DND-41 (cell line): ENCODE measurements at regions not wholly inside any gene's neighbourhood (a gene's known extent, or its start where the extent isn't known, plus 50 kb on each side); places are given as distances from the start of the nearest gene placed in this dataset.
A peak's percentile ranks its signal among the peaks of the same experiment; 100 is the strongest.
"Not testable (repeated sequence)": the region's sequence is repeated elsewhere in the genome, so short reads cannot be mapped to it uniquely, and the experiment has no call there.

Source experiments
- ATAC-seq: fragments of 200-7000 bp; cut with Tn5 transposase; 3 replicates; pipeline ENCODE4 v1.9.1; 2021; ENCODE audit warnings: low read depth; ENCODE audit not compliant: insufficient read depth
- DNase-seq: peaks from one replicate; pipeline ENCODE4 v3.0.0-alpha.2; 2020
- H2AFZ ChIP-seq: 2 replicates; pipeline ENCODE4 v1.6.0; 2012; ENCODE audit warnings: low read depth, low read length
- H3K27ac ChIP-seq: 2 replicates; pipeline ENCODE4 v1.5.1; 2012; ENCODE audit warnings: low read length, inconsistent platforms
- H3K27me3 ChIP-seq: fragments of 200-600 bp; sonication (generic); 2 replicates; pipeline ENCODE4 v1.6.0; 2012; ENCODE audit warnings: low read length, mild to moderate bottlenecking, inconsistent platforms; ENCODE audit not compliant: insufficient read depth, poor library complexity
- H3K36me3 ChIP-seq: 2 replicates; pipeline ENCODE4 v1.5.1; 2012; ENCODE audit warnings: low read length, inconsistent platforms; ENCODE audit not compliant: insufficient read depth
- H3K4me1 ChIP-seq: 2 replicates; pipeline ENCODE4 v1.5.1; 2012; ENCODE audit warnings: mild to moderate bottlenecking, low read length; ENCODE audit not compliant: insufficient read depth
- H3K4me2 ChIP-seq: 2 replicates; pipeline ENCODE4 v1.6.0; 2012; ENCODE audit warnings: mild to moderate bottlenecking, moderate library complexity, low read length, inconsistent platforms; ENCODE audit not compliant: insufficient read depth
- H3K4me3 ChIP-seq, 2 experiments: fragments of 200-600 bp in 1 of 2; shearing (Covaris generic) in 1 of 2; 2 replicates each; pipeline ENCODE4 v1.5.1; 2012 to 2016; ENCODE audit warnings: inconsistent platforms in 2 of 2, low read length in 2 of 2, mild to moderate bottlenecking in 2 of 2, low read depth in 1 of 2, moderate library complexity in 1 of 2
- H3K79me2 ChIP-seq: 2 replicates; pipeline ENCODE4 v1.6.0; 2012; ENCODE audit warnings: low read length, inconsistent platforms; ENCODE audit not compliant: insufficient read depth
- H3K9ac ChIP-seq: 2 replicates; pipeline ENCODE4 v1.6.0; 2012; ENCODE audit warnings: low read depth, mild to moderate bottlenecking, inconsistent platforms, low read length, moderate library complexity
- H3K9me3 ChIP-seq: 2 replicates; pipeline ENCODE4 v1.5.1; 2012; ENCODE audit warnings: low read length, moderate library complexity, mild to moderate bottlenecking, inconsistent platforms; ENCODE audit not compliant: insufficient read depth, severe bottlenecking
- H4K20me1 ChIP-seq: 2 replicates; pipeline ENCODE4 v1.6.0; 2012; ENCODE audit warnings: low read length; ENCODE audit not compliant: insufficient read depth
- CTCF ChIP-seq: IDR thresholded peaks from 2 replicates; pipeline ENCODE4 v1.5.1; 2012; ENCODE audit warnings: borderline replicate concordance, low read length, moderate library complexity, mild to moderate bottlenecking; ENCODE audit not compliant: poor library complexity, severe bottlenecking; ENCODE audit errors: extremely low read depth
- EZH2 ChIP-seq: IDR thresholded peaks from 3 replicates; pipeline ENCODE4 v1.6.1; 2012; ENCODE audit warnings: borderline replicate concordance, low read depth, mild to moderate bottlenecking, moderate library complexity, low read length, inconsistent platforms; ENCODE audit not compliant: severe bottlenecking

DNA sequence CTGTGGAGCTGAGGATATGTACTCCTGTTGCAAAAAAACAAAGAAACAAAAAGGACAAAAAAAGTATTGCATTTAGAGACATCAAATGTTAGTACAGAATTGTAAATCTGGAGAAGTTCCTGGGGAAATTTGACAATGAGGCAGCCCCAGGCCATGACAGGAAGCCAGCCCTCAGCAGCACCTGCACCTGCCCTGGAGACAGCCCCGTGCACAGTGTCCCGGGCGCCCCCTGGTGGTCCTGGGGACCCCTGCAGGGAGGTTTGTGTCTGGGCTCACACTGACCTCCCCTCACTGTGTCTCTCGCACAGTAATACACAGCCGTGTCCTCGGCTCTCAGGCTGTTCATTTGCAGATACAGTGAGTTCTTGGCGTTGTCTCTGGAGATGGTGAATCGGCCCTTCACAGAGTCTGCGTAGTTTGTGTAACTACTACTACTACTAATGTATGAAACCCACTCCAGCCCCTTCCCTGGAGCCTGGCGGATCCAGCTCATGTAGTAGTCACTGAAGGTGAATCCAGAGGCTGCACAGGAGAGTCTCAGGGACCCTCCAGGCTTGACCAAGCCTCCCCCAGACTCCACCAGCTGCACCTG, 590.1 kb downstream of the TMEM121 start:
- H3K36me3 ChIP-seq, H3K27me3 ChIP-seq, H3K9me3 ChIP-seq, H4K20me1 ChIP-seq: not testable (repeated sequence)
- Histone ChIP-seq H3K4me2 (peak overlapping the region; percentile 41), H3K9ac (peak overlapping the region; percentile 62), H3K27ac (peak overlapping the region; percentile 98), H3K4me3 (peak overlapping the region in 1 of 2 experiments; percentile 23; a peak in 1 of 4 replicates), H3K79me2 (peaks cover 61% of the 10 kb centered on the region), H3K4me1 (peaks cover 77% of the 10 kb centered on the region), H2AFZ (0 out of 2 replicates have a peak overlapping the region, but pooled peaks have one; percentile 35)
- peak; percentile 83 for ATAC-seq
- peak; percentile 53 for TF ChIP-seq CTCF
- peak; percentile 74 for DNase-seq

DNA sequence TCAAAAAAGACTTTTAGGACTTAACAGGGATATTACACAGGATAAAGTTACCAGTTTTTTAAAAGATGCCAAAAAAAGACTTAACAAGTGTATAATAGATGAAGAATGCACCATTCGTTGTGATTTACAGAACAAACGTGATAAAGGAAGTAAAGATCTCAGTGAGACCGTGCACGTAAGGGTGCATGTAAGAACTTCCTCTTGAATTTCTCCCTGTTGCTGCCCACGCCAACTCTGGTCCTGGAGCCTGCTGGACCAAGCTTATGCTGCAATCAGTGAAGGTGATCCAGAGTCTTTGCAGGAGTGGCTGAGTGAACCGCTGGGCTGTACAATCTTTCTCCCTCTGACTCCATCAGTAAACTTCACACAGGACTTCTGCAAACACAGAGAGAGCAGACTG, 593.7 kb downstream of the TMEM121 start:
- H3K36me3 ChIP-seq: peaks cover 6% of the 10 kb centered on the region; the same call in 1 of the 2 replicates
- no peak overlapping the region for H2AFZ ChIP-seq
- H3K4me1 ChIP-seq: peaks cover 93% of the 10 kb centered on the region
- H3K4me2 ChIP-seq: no peak overlapping the region
- H3K9me3 ChIP-seq: no peaks in the 10 kb centered on the region
- H3K79me2 ChIP-seq: peaks cover 73% of the 10 kb centered on the region
- H3K27me3 ChIP-seq: no peaks in the 10 kb centered on the region
- ATAC-seq: no peak
- no peak for DNase-seq
- peak overlapping the region; percentile 4; the same call in 1 of the 2 replicates for H3K9ac ChIP-seq
- TF ChIP-seq EZH2: no peak
- TF ChIP-seq CTCF: no peak
- no peaks in the 10 kb centered on the region for H4K20me1 ChIP-seq
- peak overlapping the region; percentile 61 for H3K27ac ChIP-seq
- H3K4me3 ChIP-seq: no peak overlapping the region

GRCh38 chr14:106129274-106129673, 602.9 kb downstream of the TMEM121 start:
- no peak for TF ChIP-seq EZH2
- peak; percentile 90 for TF ChIP-seq CTCF
- H3K27ac ChIP-seq: peak overlapping the region; percentile 96
- no peaks in the 10 kb centered on the region for H3K27me3 ChIP-seq
- peak overlapping the region in 1 of 2 experiments; percentile 43; a peak in 1 of 4 replicates for H3K4me3 ChIP-seq
- peak overlapping the region; percentile 67 for H3K9ac ChIP-seq
- ATAC-seq (peak; percentile 91), DNase-seq (peak; percentile 98)
- peaks cover 74% of the 10 kb centered on the region for H3K79me2 ChIP-seq
- H3K36me3 ChIP-seq: 0 out of 2 replicates have a peak, but pooled peaks cover 5% of the 10 kb centered on the region
- no peaks in the 10 kb centered on the region for H4K20me1 ChIP-seq
- H2AFZ ChIP-seq: peak overlapping the region; percentile 21; the same call in 1 of the 2 replicates
- peak overlapping the region; percentile 51 for H3K4me2 ChIP-seq
- no peaks in the 10 kb centered on the region for H3K9me3 ChIP-seq
- peaks cover 100% of the 10 kb centered on the region for H3K4me1 ChIP-seq

GRCh38 chr14:106129904-106130661, 603.7 kb downstream of the TMEM121 start:
- peak; percentile 80 for ATAC-seq
- peak overlapping the region in 1 of 2 experiments; percentile 43; a peak in 1 of 4 replicates for H3K4me3 ChIP-seq

DNA sequence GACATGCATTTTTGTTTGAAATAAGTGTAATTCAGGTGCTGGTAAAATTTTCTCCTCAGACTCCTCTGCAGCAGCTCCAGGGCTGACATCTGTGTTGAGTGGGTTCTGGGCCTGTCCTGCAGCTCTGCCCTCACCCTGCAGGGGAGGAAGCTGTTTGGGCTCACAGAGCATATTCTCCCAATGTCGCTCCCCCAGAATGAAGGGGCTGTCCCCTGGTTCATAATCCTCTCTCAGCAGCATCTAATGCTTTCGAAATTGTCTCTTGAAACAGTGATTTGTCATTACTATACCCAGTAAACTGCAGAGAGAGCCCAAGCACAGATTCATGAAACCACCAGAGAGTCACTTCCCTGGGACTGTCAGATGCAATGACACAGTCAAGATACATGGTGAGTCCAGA, 606.7 kb downstream of the TMEM121 start:
- peaks cover 49% of the 10 kb centered on the region for H3K79me2 ChIP-seq
- 0 out of 2 replicates have a peak overlapping the region, but pooled peaks have one; percentile 47 for H2AFZ ChIP-seq
- not testable (repeated sequence) for H3K4me2 ChIP-seq, H4K20me1 ChIP-seq, H3K36me3 ChIP-seq, H3K9me3 ChIP-seq, H3K27me3 ChIP-seq, ATAC-seq, H3K9ac ChIP-seq, H3K4me3 ChIP-seq
- peak; percentile 56 for DNase-seq
- H3K4me1 ChIP-seq: peaks cover 90% of the 10 kb centered on the region
- H3K27ac ChIP-seq: peak overlapping the region; percentile 79

More at GRCh38 chr14:106129904-106130661, 603.7 kb downstream of the TMEM121 start:
- peak overlapping the region; percentile 21; the same call in 1 of the 2 replicates for H2AFZ ChIP-seq
- not testable (repeated sequence) for H3K27me3 ChIP-seq, H4K20me1 ChIP-seq, H3K9me3 ChIP-seq, H3K36me3 ChIP-seq
- peak; percentile 88 for DNase-seq
- peaks cover 100% of the 10 kb centered on the region for H3K4me1 ChIP-seq
- peaks cover 71% of the 10 kb centered on the region for H3K79me2 ChIP-seq
- peak overlapping the region; percentile 51 for H3K4me2 ChIP-seq
- peak overlapping the region; percentile 95 for H3K27ac ChIP-seq
- H3K9ac ChIP-seq: peak overlapping the region; percentile 67
